ENCODE measurements at regions not wholly inside any gene's neighbourhood (a gene's known extent, or its start where the extent isn't known, plus 50 kb on each side); places are given as distances from the start of the nearest gene placed in this dataset.

DNA sequence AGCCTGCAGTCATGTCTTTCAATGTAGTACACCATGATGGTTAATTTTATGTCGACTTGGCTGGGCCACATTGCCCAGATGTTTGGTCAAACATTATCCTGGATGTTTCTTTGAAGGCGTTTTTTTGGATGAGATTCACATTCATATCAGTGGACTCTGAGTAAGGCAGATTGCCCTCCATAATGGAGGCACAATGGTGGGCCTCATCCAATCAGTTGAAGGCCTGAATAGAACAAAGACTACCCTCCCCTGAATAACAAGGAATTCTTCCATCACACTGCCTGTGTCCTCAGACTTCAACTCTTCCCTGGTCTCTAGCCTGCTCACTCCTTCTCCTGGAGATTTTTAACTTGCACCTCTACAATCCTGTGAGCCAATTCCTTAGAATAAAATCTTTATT lies 83.8 kb upstream of the CHL1 start:
- H3K27ac ChIP-seq (ENCODE audit: low read depth in 1 of 2, low read length in 1 of 2), result no peak overlapping the region
- H3K9me3 ChIP-seq (ENCODE audit: control insufficient read depth in 2 of 2, insufficient read depth in 1 of 2, low read length in 1 of 2), result no peaks in the 10 kb centered on the region
- 82% methylated on average over 2 of the region's 2 CpGs for WGBS
- DNase-seq (ENCODE audit: low read depth in 6 of 9, low spot score in 9 of 9), result no peak
- H3K36me3 ChIP-seq (ENCODE audit: control insufficient read depth in 2 of 2, insufficient read depth in 2 of 2, low read length in 1 of 2), result no peaks in the 10 kb centered on the region
- H3K4me1 ChIP-seq (ENCODE audit: control insufficient read depth in 2 of 2, insufficient read depth in 2 of 2, low read length in 2 of 2), result no peaks in the 10 kb centered on the region
- no peak overlapping the region for H3K4me3 ChIP-seq (ENCODE audit: low read length in 2 of 2)
- H3K27me3 ChIP-seq (ENCODE audit: control insufficient read depth in 2 of 2, insufficient read depth in 1 of 2, low read length in 1 of 2), result no peaks in the 10 kb centered on the region

DNA sequence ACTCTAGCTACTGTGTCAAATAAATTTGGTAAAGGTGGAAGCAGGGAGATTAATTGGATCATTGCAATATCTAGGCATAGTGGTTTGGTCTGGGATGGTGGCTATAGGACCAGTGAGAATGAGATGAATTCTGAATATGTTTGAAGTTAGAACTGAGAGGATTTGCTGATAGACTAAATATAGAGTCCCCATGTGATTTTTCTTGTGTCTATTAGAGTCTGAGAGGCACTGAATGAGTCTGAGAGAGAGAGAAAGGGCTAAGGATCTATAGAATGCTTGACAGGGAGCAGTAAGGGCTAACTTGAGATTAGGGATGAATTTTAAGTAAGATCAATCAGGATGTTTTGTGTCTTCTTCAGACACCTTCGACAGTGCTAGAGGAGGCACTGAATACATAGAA lies 77.9 kb upstream of the CHL1 start:
- DNase-seq (ENCODE audit: low read depth in 6 of 9, low spot score in 9 of 9), result no peak
- Histone ChIP-seq H3K4me1 (ENCODE audit: control insufficient read depth in 2 of 2, insufficient read depth in 2 of 2, low read length in 2 of 2) (no peaks in the 10 kb centered on the region), H3K36me3 (ENCODE audit: control insufficient read depth in 2 of 2, insufficient read depth in 2 of 2, low read length in 1 of 2) (no peaks in the 10 kb centered on the region), H3K27ac (ENCODE audit: low read depth in 1 of 2, low read length in 1 of 2) (no peak overlapping the region), H3K27me3 (ENCODE audit: control insufficient read depth in 2 of 2, insufficient read depth in 1 of 2, low read length in 1 of 2) (no peaks in the 10 kb centered on the region), H3K9me3 (ENCODE audit: control insufficient read depth in 2 of 2, insufficient read depth in 1 of 2, low read length in 1 of 2) (no peaks in the 10 kb centered on the region), H3K4me3 (ENCODE audit: low read length in 2 of 2) (no peak overlapping the region)
- 80% methylated on average over 1 of the region's 1 CpG for WGBS

DNA sequence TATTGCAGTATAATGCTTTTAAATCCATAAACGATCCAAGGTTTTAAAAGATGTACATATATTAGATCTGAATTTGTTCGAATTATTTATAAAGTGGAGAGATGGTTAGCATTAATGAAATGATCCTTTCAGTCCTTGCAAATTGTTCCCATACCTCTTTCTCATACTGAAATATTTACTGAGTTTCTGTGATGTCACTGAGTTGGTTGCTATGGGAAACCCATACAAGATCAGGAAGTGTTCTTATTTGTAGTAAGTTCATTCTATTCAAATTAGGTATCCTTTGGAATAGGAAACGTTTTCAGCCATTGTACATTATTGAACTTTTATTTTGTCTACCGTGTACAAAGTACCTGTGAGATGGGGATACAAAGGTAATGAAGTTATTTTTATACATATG lies 73.2 kb upstream of the CHL1 start:
- H3K27ac ChIP-seq (ENCODE audit: low read depth in 1 of 2, low read length in 1 of 2), result no peak overlapping the region
- H3K4me3 ChIP-seq (ENCODE audit: low read length in 2 of 2), result no peak overlapping the region
- no peaks in the 10 kb centered on the region for H3K27me3 ChIP-seq (ENCODE audit: control insufficient read depth in 2 of 2, insufficient read depth in 1 of 2, low read length in 1 of 2)
- H3K4me1 ChIP-seq (ENCODE audit: control insufficient read depth in 2 of 2, insufficient read depth in 2 of 2, low read length in 2 of 2), result no peaks in the 10 kb centered on the region
- H3K9me3 ChIP-seq (ENCODE audit: control insufficient read depth in 2 of 2, insufficient read depth in 1 of 2, low read length in 1 of 2), result no peaks in the 10 kb centered on the region
- no peak for DNase-seq (ENCODE audit: low read depth in 6 of 9, low spot score in 9 of 9)
- no peaks in the 10 kb centered on the region for H3K36me3 ChIP-seq (ENCODE audit: control insufficient read depth in 2 of 2, insufficient read depth in 2 of 2, low read length in 1 of 2)
- WGBS, result 85% methylated on average over 4 of the region's 4 CpGs

DNA sequence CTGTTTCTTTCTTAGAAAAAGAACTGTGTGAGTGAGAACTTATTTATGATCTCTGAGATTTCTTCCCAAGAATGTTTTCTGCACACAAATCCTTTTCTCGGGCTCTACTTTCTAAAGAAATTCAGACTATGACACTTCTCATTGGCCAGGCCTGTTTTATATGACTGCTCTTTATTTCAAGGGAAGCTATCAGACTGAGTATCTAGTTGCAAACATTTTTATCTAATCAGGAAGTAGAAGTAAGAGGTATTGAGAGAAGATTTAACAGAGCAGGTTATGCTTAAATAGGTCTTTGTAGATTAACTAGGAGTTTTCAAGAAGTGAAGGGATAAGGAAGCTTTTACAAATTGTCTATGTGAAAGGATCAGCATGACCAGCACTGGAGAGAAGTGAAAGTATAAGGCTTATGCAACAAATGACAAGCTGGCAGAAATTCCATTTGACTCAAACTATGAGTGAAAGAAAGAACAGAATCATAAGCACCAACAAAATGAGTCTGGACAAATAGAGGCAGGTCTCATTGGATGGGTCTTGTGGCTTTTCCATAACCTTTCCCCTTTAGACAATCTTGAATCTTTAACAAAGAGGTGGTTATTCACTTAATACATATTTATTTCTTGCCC lies 71.9 kb upstream of the CHL1 start:
- 93% methylated on average over 1 of the region's 1 CpG for WGBS
- DNase-seq (ENCODE audit: low read depth in 6 of 9, low spot score in 9 of 9), result no peak
- H3K4me1 ChIP-seq (ENCODE audit: control insufficient read depth in 2 of 2, insufficient read depth in 2 of 2, low read length in 2 of 2), result no peaks in the 10 kb centered on the region

DNA sequence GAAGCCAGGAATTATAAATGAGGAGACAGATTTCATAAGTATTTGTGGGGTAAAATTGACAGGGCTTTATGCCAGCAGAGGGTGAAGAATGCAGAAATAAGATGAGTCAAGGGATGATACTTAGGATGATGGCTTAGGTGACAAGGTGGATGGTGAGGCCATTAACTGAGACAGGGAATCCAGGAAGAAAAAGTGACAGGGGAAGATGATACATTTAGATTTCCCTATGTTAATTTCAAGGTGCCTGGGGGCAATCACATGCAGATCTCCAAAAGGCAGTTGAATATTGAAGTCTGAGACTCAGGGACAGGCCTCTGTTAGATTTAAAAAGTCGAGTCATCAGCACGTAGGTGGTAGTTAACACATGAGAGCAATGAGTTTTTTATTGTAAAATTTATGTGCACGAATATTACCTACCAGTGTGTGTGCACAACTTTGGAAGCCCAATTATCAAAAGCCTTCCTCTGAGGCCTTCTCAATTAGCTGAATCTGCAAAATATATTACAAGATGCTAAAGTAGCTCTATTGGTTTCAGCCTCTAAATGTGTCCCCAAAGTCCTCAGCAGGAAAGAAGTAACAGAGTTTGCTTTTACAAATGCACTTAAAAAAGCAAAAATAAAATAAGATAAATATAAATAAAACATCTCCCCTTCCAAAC lies 67.9 kb upstream of the CHL1 start:
- no peak for DNase-seq (ENCODE audit: low read depth in 6 of 9, low spot score in 9 of 9)
- 85% methylated on average over 3 of the region's 3 CpGs for WGBS

More for the DNA sequence above, 71.9 kb upstream of the CHL1 start:
- no peaks in the 10 kb centered on the region for H3K9me3 ChIP-seq (ENCODE audit: control insufficient read depth in 2 of 2, insufficient read depth in 1 of 2, low read length in 1 of 2)
- no peaks in the 10 kb centered on the region for H3K36me3 ChIP-seq (ENCODE audit: control insufficient read depth in 2 of 2, insufficient read depth in 2 of 2, low read length in 1 of 2)
- H3K27me3 ChIP-seq (ENCODE audit: control insufficient read depth in 2 of 2, insufficient read depth in 1 of 2, low read length in 1 of 2), result no peaks in the 10 kb centered on the region
- H3K27ac ChIP-seq (ENCODE audit: low read depth in 1 of 2, low read length in 1 of 2), result no peak overlapping the region
- no peak overlapping the region for H3K4me3 ChIP-seq (ENCODE audit: low read length in 2 of 2)

DNA sequence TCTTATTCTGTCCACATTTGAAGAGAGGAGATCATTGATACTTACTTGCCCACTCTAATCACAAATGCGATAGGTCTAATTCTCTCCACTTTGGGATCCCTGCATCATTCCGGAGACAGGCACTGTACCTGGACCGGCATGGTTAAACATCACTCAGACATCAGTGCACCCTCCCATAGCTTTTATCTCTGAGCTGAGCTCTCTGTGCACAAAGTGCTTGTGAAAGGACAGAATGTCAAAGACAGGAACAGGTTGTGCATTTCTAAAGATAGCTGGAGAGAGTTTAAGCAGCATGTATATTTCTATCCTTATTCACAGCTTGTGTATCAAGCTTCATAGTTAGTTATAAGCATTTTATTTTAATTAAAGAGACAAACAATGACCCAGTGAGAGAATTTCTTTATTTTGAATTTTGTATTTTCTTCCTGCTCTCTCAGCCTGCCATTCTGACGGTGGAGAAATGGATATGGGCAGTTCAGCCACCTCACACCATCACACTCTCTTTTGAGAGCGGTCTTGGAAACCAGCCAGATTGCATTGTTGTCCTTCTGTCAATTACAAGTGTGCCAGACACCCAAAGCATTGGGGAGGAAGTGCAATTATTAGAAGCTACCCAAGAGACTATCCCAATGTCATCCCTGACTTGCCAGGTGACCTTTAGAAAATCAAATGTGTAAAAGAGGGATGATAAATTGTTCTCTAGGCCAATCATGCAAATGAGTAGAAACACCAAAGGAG lies 65.2 kb upstream of the CHL1 start:
- H3K27me3 ChIP-seq (ENCODE audit: control insufficient read depth in 2 of 2, insufficient read depth in 1 of 2, low read length in 1 of 2), result no peaks in the 10 kb centered on the region
- H3K36me3 ChIP-seq (ENCODE audit: control insufficient read depth in 2 of 2, insufficient read depth in 2 of 2, low read length in 1 of 2), result no peaks in the 10 kb centered on the region
- peaks cover 0 to 3% of the 10 kb centered on the region in 2 donors for H3K9me3 ChIP-seq (ENCODE audit: control insufficient read depth in 2 of 2, insufficient read depth in 1 of 2, low read length in 1 of 2)
- H3K4me1 ChIP-seq (ENCODE audit: control insufficient read depth in 2 of 2, insufficient read depth in 2 of 2, low read length in 2 of 2), result no peaks in the 10 kb centered on the region
- WGBS, result 92% methylated on average over 5 of the region's 5 CpGs
- DNase-seq (ENCODE audit: low read depth in 6 of 9, low spot score in 9 of 9), result no peak
- H3K27ac ChIP-seq (ENCODE audit: low read depth in 1 of 2, low read length in 1 of 2), result no peak overlapping the region
- H3K4me3 ChIP-seq (ENCODE audit: low read length in 2 of 2), result no peak overlapping the region

More for the DNA sequence above, 67.9 kb upstream of the CHL1 start:
- Histone ChIP-seq H3K4me1 (ENCODE audit: control insufficient read depth in 2 of 2, insufficient read depth in 2 of 2, low read length in 2 of 2) (no peaks in the 10 kb centered on the region), H3K27me3 (ENCODE audit: control insufficient read depth in 2 of 2, insufficient read depth in 1 of 2, low read length in 1 of 2) (no peaks in the 10 kb centered on the region), H3K36me3 (ENCODE audit: control insufficient read depth in 2 of 2, insufficient read depth in 2 of 2, low read length in 1 of 2) (no peaks in the 10 kb centered on the region), H3K9me3 (ENCODE audit: control insufficient read depth in 2 of 2, insufficient read depth in 1 of 2, low read length in 1 of 2) (peaks cover 0 to 3% of the 10 kb centered on the region in 2 donors), H3K4me3 (ENCODE audit: low read length in 2 of 2) (no peak overlapping the region), H3K27ac (ENCODE audit: low read depth in 1 of 2, low read length in 1 of 2) (no peak overlapping the region)

DNA sequence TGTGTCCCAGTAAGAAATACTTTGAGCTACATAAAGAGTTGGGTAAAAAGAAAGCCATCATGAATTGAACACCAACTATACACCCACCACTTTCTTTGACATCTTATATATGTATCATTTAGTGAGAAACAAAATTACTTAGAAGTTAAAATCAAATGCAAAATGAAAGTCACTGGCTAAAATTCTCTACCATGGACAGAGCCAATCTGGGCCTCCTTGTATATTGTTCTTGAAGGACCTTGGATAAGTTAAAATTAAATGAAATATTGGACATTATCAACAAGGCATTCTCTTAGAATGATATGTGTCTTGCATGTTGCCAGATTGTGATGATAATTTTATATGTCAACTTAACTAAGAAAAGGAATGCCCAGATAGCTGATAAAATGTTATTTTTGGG lies 64.2 kb upstream of the CHL1 start:
- DNase-seq (ENCODE audit: low read depth in 6 of 9, low spot score in 9 of 9), result no peak
- no peaks in the 10 kb centered on the region for H3K36me3 ChIP-seq (ENCODE audit: control insufficient read depth in 2 of 2, insufficient read depth in 2 of 2, low read length in 1 of 2)
- H3K9me3 ChIP-seq (ENCODE audit: control insufficient read depth in 2 of 2, insufficient read depth in 1 of 2, low read length in 1 of 2), result peaks cover 0 to 3% of the 10 kb centered on the region in 2 donors
- H3K27me3 ChIP-seq (ENCODE audit: control insufficient read depth in 2 of 2, insufficient read depth in 1 of 2, low read length in 1 of 2), result no peaks in the 10 kb centered on the region
- no peaks in the 10 kb centered on the region for H3K4me1 ChIP-seq (ENCODE audit: control insufficient read depth in 2 of 2, insufficient read depth in 2 of 2, low read length in 2 of 2)
- no peak overlapping the region for H3K4me3 ChIP-seq (ENCODE audit: low read length in 2 of 2)
- H3K27ac ChIP-seq (ENCODE audit: low read depth in 1 of 2, low read length in 1 of 2), result no peak overlapping the region

DNA sequence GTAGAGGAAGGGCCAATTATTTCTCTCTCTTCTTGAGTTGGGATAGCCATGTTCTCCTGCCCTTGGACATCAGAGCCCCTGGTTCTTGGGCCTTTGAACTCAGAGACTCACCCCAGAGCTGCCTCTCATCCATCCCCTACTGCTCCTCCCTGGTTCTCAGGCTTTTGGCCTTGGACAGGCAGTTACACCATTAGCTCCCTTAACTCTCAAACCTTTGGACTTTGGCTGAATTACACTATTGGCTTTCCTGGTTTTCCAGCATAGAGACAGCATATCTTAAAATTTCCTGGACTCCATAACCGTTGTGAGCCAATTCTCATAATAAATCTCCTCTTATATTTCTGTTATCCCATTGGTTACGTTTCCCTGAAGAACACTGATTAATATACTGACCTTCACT lies 63.7 kb upstream of the CHL1 start:
- no peaks in the 10 kb centered on the region for H3K36me3 ChIP-seq (ENCODE audit: control insufficient read depth in 2 of 2, insufficient read depth in 2 of 2, low read length in 1 of 2)
- no peak overlapping the region for H3K27ac ChIP-seq (ENCODE audit: low read depth in 1 of 2, low read length in 1 of 2)
- peaks cover 0 to 3% of the 10 kb centered on the region in 2 donors for H3K9me3 ChIP-seq (ENCODE audit: control insufficient read depth in 2 of 2, insufficient read depth in 1 of 2, low read length in 1 of 2)
- H3K27me3 ChIP-seq (ENCODE audit: control insufficient read depth in 2 of 2, insufficient read depth in 1 of 2, low read length in 1 of 2), result no peaks in the 10 kb centered on the region
- DNase-seq (ENCODE audit: low read depth in 6 of 9, low spot score in 9 of 9), result no peak
- WGBS, result 83% methylated on average over 2 of the region's 2 CpGs
- no peak overlapping the region for H3K4me3 ChIP-seq (ENCODE audit: low read length in 2 of 2)
- no peaks in the 10 kb centered on the region for H3K4me1 ChIP-seq (ENCODE audit: control insufficient read depth in 2 of 2, insufficient read depth in 2 of 2, low read length in 2 of 2)

DNA sequence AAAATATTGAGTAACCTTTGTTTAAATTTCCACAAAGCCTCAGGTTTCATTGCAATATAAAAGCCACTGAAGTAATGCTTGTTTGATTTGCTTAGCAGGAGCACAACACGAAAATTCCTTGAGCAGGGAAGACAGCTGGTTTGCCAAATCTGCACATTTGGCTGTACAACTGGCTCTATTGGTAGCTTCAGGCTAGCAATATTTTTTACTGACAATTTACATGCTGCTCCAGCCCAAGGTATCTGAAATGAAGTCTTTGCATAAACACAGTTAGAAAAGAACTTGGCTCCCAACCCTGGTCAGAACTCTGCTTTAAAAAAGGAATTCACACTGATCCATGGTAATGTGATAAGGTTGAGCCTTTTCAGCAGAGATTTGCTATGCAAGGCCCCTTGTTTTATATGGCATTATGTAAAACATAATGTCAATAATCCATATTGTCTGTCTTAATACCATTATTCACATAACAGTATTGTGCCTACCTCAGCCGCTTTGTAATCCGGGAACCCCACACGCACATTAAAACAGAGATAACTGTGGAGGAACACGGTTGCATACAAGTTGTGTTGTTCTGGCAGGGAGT lies 55.7 kb upstream of the CHL1 start:
- DNase-seq (ENCODE audit: low read depth in 6 of 9, low spot score in 9 of 9), result no peak
- H3K27me3 ChIP-seq (ENCODE audit: control insufficient read depth in 2 of 2, insufficient read depth in 1 of 2, low read length in 1 of 2), result no peaks in the 10 kb centered on the region
- no peak overlapping the region for H3K4me3 ChIP-seq (ENCODE audit: low read length in 2 of 2)
- no peaks in the 10 kb centered on the region for H3K4me1 ChIP-seq (ENCODE audit: control insufficient read depth in 2 of 2, insufficient read depth in 2 of 2, low read length in 2 of 2)
- WGBS, result 85% methylated on average over 5 of the region's 5 CpGs
- no peak overlapping the region for H3K27ac ChIP-seq (ENCODE audit: low read depth in 1 of 2, low read length in 1 of 2)
- no peaks in the 10 kb centered on the region for H3K36me3 ChIP-seq (ENCODE audit: control insufficient read depth in 2 of 2, insufficient read depth in 2 of 2, low read length in 1 of 2)
- H3K9me3 ChIP-seq (ENCODE audit: control insufficient read depth in 2 of 2, insufficient read depth in 1 of 2, low read length in 1 of 2), result no peaks in the 10 kb centered on the region

All from thymus (tissue), 11 donors.